ENCODE measurements at regions not wholly inside any gene's neighbourhood (a gene's known extent, or its start where the extent isn't known, plus 50 kb on each side); places are given as distances from the start of the nearest gene placed in this dataset.
"Not testable (repeated sequence)": the region's sequence is repeated elsewhere in the genome, so short reads cannot be mapped to it uniquely, and the experiment has no call there.

DNA sequence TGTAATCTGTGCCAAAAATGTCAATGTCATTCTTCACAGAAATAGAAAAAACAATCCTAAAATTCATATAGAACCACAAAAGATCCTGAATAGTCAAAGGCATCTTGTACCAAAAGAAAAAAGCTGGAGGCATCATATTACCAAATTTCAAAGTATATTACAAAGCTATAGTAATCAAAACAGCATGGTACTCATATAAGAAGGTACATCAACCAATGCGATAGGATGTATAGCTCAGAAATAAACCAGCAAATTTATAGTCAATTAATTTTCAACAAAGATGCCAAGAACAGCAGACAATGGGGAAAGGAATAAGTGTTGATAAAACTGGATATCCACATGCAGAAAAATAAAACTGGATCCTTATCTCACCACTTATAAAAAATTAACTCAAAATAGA, 150.5 kb upstream of the PRICKLE2 start:
- Histone ChIP-seq H3K36me3 (ENCODE audit: insufficient read depth, low read length) (no peaks in the 10 kb centered on the region), H3K4me3 (ENCODE audit: low read depth, low read length) (no peak overlapping the region), H3K27me3 (ENCODE audit: insufficient read depth, low read length) (no peaks in the 10 kb centered on the region), H2AFZ (ENCODE audit: low read length, unreplicated experiment) (no peak overlapping the region), H3K79me2 (ENCODE audit: control insufficient read depth, insufficient read depth, low read length, unreplicated experiment) (no peaks in the 10 kb centered on the region), H3K4me1 (ENCODE audit: control insufficient read depth, insufficient read depth, low read length, unreplicated experiment) (no peaks in the 10 kb centered on the region), H3K27ac (ENCODE audit: low read depth, low read length) (no peak overlapping the region)

DNA sequence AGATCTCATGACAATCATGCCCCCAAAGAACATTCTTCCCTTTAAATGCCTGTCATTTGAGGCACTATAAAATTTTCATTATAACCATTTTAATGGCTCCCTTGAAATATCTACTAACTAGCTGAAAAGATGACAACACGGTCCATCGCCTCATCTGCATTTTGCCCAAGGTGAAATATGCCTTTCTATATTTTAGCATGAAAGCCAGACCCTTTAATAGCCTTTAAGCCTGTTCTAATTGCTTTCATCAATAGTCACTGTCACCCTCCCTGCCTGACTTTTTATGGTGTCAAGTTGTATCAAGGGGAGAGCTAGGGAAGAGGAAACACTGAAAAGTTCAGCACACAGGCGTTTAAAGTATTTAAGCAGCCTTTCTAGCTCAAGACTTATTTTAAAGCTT, 144.1 kb upstream of the PRICKLE2 start:
- no peak overlapping the region for H2AFZ ChIP-seq (ENCODE audit: low read length, unreplicated experiment)
- no peaks in the 10 kb centered on the region for H3K36me3 ChIP-seq (ENCODE audit: insufficient read depth, low read length)
- no peak overlapping the region for H3K4me3 ChIP-seq (ENCODE audit: low read depth, low read length)
- no peaks in the 10 kb centered on the region for H3K79me2 ChIP-seq (ENCODE audit: control insufficient read depth, insufficient read depth, low read length, unreplicated experiment)
- no peaks in the 10 kb centered on the region for H3K27me3 ChIP-seq (ENCODE audit: insufficient read depth, low read length)
- no peaks in the 10 kb centered on the region for H3K4me1 ChIP-seq (ENCODE audit: control insufficient read depth, insufficient read depth, low read length, unreplicated experiment)
- H3K27ac ChIP-seq (ENCODE audit: low read depth, low read length), result no peak overlapping the region

DNA sequence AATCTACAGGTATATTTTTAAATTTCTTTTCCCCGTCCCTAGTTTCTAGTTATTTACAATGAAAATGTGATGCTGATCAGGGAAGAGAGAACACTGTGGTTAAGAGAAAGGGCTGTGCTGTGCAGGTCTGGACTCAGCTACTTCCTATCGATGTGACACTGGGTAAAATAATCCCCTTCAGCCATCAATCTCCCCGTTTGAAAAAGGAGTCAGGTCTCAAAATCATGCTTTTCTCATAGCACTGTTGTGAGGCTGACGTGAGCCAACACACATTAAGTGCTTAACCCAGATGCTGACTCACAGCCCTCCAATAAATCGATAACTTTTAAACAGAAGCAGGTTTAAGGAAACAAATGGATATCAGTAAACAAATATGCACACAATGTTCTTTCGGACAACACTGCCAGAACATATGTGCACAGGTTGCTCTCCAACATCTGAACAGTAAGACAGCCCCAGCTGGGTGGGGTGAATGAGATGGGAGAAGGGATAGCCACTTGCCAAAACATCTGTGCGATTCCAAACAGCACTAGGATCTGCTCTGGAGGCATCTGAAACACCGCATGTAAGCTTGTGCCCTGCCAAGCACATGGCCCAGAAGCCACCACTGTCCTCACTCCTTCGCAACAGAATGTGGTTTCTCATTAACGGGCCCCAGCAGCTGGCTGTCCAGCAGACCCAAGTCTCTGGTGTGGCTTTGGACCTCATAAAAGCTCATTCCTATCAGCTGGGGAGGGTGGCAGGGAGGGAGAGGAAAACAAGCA, 143.2 kb upstream of the PRICKLE2 start:
- no peaks in the 10 kb centered on the region for H3K4me1 ChIP-seq (ENCODE audit: control insufficient read depth, insufficient read depth, low read length, unreplicated experiment)
- no peaks in the 10 kb centered on the region for H3K36me3 ChIP-seq (ENCODE audit: insufficient read depth, low read length)
- no peak overlapping the region for H2AFZ ChIP-seq (ENCODE audit: low read length, unreplicated experiment)
- H3K4me3 ChIP-seq (ENCODE audit: low read depth, low read length), result no peak overlapping the region
- no peaks in the 10 kb centered on the region for H3K27me3 ChIP-seq (ENCODE audit: insufficient read depth, low read length)
- no peak overlapping the region for H3K27ac ChIP-seq (ENCODE audit: low read depth, low read length)
- H3K79me2 ChIP-seq (ENCODE audit: control insufficient read depth, insufficient read depth, low read length, unreplicated experiment), result no peaks in the 10 kb centered on the region

DNA sequence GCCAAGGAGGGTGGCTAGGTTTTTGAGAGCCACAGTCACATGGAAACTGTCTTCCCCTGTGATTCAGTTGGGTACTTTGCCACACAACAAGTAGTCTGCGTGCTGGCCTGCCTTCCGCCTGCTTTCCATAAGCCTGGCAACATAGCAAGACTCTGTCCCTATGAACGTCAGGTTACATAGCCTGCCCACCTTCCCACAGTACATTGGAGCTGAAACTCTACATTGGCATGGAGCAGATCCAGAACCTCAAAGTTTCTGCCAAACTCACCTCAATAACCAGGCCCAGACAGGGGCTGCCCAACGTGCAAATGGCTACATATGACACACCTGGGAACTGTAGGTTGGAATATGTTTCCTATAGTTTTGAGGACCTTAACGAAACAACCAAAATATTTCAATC, 140.6 kb upstream of the PRICKLE2 start:
- Histone ChIP-seq H3K4me3 (ENCODE audit: low read depth, low read length) (no peak overlapping the region), H2AFZ (ENCODE audit: low read length, unreplicated experiment) (no peak overlapping the region), H3K36me3 (ENCODE audit: insufficient read depth, low read length) (no peaks in the 10 kb centered on the region), H3K27ac (ENCODE audit: low read depth, low read length) (no peak overlapping the region), H3K79me2 (ENCODE audit: control insufficient read depth, insufficient read depth, low read length, unreplicated experiment) (no peaks in the 10 kb centered on the region), H3K4me1 (ENCODE audit: control insufficient read depth, insufficient read depth, low read length, unreplicated experiment) (no peaks in the 10 kb centered on the region), H3K27me3 (ENCODE audit: insufficient read depth, low read length) (no peaks in the 10 kb centered on the region)

DNA sequence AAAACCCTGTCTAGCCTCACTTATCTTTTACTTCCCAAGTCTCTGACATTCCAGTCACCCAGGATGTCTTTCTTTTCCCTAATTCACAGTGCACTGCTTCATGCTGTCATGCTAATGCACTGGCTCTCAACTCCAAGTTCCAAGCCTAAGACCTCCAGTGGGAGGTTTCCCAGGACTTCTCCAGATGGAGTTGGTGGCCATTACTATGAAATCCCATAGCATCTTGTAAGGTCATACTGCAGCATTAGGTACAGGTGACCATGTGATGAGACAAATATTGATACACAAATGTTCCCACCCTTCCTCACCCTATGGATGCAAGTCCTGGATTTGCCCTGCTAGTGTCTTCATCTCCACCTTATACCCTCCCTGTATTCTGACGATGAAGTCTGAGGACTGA, 138.6 kb upstream of the PRICKLE2 start:
- H2AFZ ChIP-seq (ENCODE audit: low read length, unreplicated experiment), result no peak overlapping the region
- H3K4me1 ChIP-seq (ENCODE audit: control insufficient read depth, insufficient read depth, low read length, unreplicated experiment), result no peaks in the 10 kb centered on the region
- no peaks in the 10 kb centered on the region for H3K36me3 ChIP-seq (ENCODE audit: insufficient read depth, low read length)
- no peaks in the 10 kb centered on the region for H3K79me2 ChIP-seq (ENCODE audit: control insufficient read depth, insufficient read depth, low read length, unreplicated experiment)
- H3K27ac ChIP-seq (ENCODE audit: low read depth, low read length), result no peak overlapping the region
- no peak overlapping the region for H3K4me3 ChIP-seq (ENCODE audit: low read depth, low read length)
- H3K27me3 ChIP-seq (ENCODE audit: insufficient read depth, low read length), result no peaks in the 10 kb centered on the region

DNA sequence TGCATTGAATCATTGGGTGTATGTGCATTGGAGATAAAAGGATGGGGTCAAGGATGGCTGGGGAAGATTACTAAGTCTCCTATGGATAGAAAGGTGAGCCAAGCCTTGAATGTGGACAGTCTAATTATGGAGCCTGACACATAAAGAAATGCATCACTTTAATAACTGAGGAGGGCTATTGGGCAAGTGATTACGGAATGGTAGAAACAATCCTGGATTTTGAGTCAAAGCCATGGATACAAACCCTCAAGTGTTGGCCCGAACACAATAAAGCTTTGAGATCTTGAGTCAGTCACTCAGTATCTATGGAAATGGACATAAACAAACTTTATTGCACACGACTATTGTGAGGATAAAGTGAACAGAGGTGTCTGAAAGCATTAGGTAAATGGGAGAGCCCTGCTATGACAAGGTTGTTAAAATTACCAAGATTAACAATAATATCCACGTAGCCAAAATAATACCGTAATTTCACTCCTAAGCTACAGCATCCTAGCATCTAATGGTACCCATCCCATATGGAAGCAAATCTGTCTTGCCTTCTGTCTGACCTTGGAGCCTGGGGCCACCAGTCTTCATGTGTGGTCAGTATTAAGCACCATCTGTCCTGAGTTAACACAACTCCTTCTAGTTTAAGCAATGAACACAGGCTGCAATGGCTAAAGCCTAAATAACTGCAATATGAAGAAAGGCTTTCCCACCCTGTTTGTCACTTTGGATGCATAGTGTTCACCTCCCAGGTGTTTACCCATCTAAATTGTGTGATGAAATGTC, 136.9 kb upstream of the PRICKLE2 start:
- Histone ChIP-seq H3K4me1 (ENCODE audit: control insufficient read depth, insufficient read depth, low read length, unreplicated experiment) (no peaks in the 10 kb centered on the region), H3K27me3 (ENCODE audit: insufficient read depth, low read length) (no peaks in the 10 kb centered on the region), H3K79me2 (ENCODE audit: control insufficient read depth, insufficient read depth, low read length, unreplicated experiment) (no peaks in the 10 kb centered on the region), H3K27ac (ENCODE audit: low read depth, low read length) (no peak overlapping the region), H2AFZ (ENCODE audit: low read length, unreplicated experiment) (no peak overlapping the region), H3K36me3 (ENCODE audit: insufficient read depth, low read length) (no peaks in the 10 kb centered on the region), H3K4me3 (ENCODE audit: low read depth, low read length) (no peak overlapping the region)

DNA sequence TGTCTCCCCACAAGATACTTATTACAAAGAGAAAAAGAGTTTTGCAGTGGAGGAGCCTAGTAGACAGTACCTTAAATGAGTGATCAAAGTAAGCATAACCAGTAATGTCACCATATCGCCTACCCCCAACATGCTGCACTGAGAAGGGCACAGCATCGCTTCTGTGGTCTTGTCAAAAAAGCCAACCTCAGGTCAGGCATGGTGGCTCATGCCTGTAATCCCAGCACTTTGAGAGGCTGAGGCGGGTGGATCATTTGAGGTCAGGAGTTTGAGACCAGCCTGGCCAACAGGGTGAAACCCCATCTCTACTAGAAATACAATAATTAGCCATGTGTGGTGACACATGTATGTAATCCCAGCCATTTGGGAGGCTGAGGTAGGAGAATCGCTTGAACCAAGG, 135.8 kb upstream of the PRICKLE2 start:
- H3K4me3 ChIP-seq (ENCODE audit: low read depth, low read length); H3K27ac ChIP-seq (ENCODE audit: low read depth, low read length); H3K27me3 ChIP-seq (ENCODE audit: insufficient read depth, low read length); H3K36me3 ChIP-seq (ENCODE audit: insufficient read depth, low read length); H2AFZ ChIP-seq (ENCODE audit: low read length, unreplicated experiment); H3K79me2 ChIP-seq (ENCODE audit: control insufficient read depth, insufficient read depth, low read length, unreplicated experiment); H3K4me1 ChIP-seq (ENCODE audit: control insufficient read depth, insufficient read depth, low read length, unreplicated experiment): not testable (repeated sequence)

DNA sequence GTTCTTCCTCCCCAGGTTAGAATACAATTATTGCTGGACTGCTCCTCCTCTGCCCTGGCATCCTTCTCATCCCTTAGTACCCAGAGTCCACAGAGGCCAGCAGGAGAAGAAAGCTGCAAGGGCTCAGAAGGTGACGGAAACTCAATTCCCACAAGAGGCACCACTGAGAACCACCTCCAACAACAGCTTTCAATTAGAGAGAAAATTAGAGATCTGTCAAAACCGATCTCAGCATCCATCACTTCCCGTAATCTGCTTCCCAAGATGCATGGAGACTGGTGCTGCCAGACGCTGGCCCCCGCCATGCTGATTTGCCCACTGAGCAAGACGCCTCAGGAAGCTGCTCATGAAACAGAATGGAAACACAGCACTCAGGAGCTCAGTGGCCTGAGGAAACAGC, 135.0 kb upstream of the PRICKLE2 start:
- H3K4me3 ChIP-seq (ENCODE audit: low read depth, low read length), result no peak overlapping the region

DNA sequence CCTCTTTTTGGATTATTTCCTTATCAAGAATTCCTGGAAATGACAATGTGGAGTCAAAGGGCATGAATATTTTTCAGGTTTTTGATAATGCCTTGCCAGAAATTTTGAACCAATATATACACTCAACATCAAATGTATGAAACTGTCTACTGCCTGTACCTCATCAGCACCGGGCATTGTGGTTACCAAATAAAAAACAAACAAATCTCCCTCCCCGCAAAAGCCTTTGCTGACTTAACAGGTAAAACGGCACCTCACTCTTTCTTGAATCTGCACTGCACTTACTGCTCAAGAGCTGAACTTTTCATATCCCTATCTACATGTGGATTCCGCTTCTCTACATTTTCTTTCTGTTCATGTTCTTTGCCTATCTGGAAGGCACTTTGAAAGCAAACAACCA, 134.5 kb upstream of the PRICKLE2 start:
- Histone ChIP-seq H2AFZ (ENCODE audit: low read length, unreplicated experiment) (no peak overlapping the region), H3K27ac (ENCODE audit: low read depth, low read length) (no peak overlapping the region), H3K4me1 (ENCODE audit: control insufficient read depth, insufficient read depth, low read length, unreplicated experiment) (peaks cover 11% of the 10 kb centered on the region), H3K79me2 (ENCODE audit: control insufficient read depth, insufficient read depth, low read length, unreplicated experiment) (no peaks in the 10 kb centered on the region), H3K4me3 (ENCODE audit: low read depth, low read length) (no peak overlapping the region), H3K36me3 (ENCODE audit: insufficient read depth, low read length) (no peaks in the 10 kb centered on the region), H3K27me3 (ENCODE audit: insufficient read depth, low read length) (no peaks in the 10 kb centered on the region)

More for the DNA sequence above, 135.0 kb upstream of the PRICKLE2 start:
- Histone ChIP-seq H3K4me1 (ENCODE audit: control insufficient read depth, insufficient read depth, low read length, unreplicated experiment) (peaks cover 5% of the 10 kb centered on the region), H3K27me3 (ENCODE audit: insufficient read depth, low read length) (no peaks in the 10 kb centered on the region), H3K79me2 (ENCODE audit: control insufficient read depth, insufficient read depth, low read length, unreplicated experiment) (no peaks in the 10 kb centered on the region), H2AFZ (ENCODE audit: low read length, unreplicated experiment) (no peak overlapping the region), H3K36me3 (ENCODE audit: insufficient read depth, low read length) (no peaks in the 10 kb centered on the region), H3K27ac (ENCODE audit: low read depth, low read length) (no peak overlapping the region)

DNA sequence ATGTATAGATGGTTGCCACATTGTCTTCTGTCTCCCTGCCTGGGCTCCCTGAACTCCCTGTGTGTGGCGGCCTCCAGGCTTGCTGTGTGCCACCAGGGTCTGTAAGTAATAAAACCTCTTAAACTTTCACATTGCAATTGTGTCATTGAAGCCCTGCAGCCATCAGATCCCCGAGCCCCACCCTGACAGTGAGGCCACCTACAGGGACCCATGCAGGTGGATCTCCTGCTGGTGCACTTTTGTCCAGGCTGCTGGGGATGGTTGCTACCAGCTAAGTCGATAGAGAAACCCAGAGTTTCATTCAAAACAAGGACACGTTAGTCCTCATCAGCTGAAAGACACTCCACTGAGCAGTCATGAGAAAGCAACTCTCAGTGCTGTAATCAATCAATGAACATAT, 133.6 kb upstream of the PRICKLE2 start:
- Histone ChIP-seq H3K79me2 (ENCODE audit: control insufficient read depth, insufficient read depth, low read length, unreplicated experiment) (no peaks in the 10 kb centered on the region), H3K27ac (ENCODE audit: low read depth, low read length) (no peak overlapping the region), H3K36me3 (ENCODE audit: insufficient read depth, low read length) (no peaks in the 10 kb centered on the region), H2AFZ (ENCODE audit: low read length, unreplicated experiment) (no peak overlapping the region), H3K4me1 (ENCODE audit: control insufficient read depth, insufficient read depth, low read length, unreplicated experiment) (peaks cover 20% of the 10 kb centered on the region), H3K4me3 (ENCODE audit: low read depth, low read length) (no peak overlapping the region), H3K27me3 (ENCODE audit: insufficient read depth, low read length) (no peaks in the 10 kb centered on the region)

DNA sequence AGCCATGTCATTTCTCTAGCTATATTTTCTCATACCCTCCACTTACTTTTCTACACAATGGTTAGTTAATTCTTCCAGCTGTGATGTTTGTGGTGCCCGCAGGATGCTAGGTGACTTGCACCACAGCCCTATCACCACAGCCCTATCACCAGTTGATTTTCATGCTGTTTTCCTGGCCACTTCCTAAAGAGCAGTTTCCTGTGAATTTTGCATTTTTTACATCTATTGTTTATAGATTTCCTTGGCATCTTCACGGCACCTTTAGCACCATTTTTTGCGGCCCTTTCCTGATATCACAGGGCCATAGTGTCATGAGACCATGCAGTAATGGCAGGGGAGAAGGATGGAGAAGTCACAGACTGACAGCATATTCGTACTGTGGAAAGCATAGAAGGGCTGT, 132.9 kb upstream of the PRICKLE2 start:
- Histone ChIP-seq H3K4me1 (ENCODE audit: control insufficient read depth, insufficient read depth, low read length, unreplicated experiment) (peaks cover 26% of the 10 kb centered on the region), H3K27ac (ENCODE audit: low read depth, low read length) (no peak overlapping the region), H3K36me3 (ENCODE audit: insufficient read depth, low read length) (no peaks in the 10 kb centered on the region), H2AFZ (ENCODE audit: low read length, unreplicated experiment) (no peak overlapping the region), H3K27me3 (ENCODE audit: insufficient read depth, low read length) (no peaks in the 10 kb centered on the region), H3K79me2 (ENCODE audit: control insufficient read depth, insufficient read depth, low read length, unreplicated experiment) (no peaks in the 10 kb centered on the region), H3K4me3 (ENCODE audit: low read depth, low read length) (no peak overlapping the region)
